ENCODE measurements at regions not wholly inside any gene's neighbourhood (a gene's known extent, or its start where the extent isn't known, plus 50 kb on each side); places are given as distances from the start of the nearest gene placed in this dataset.

DNA sequence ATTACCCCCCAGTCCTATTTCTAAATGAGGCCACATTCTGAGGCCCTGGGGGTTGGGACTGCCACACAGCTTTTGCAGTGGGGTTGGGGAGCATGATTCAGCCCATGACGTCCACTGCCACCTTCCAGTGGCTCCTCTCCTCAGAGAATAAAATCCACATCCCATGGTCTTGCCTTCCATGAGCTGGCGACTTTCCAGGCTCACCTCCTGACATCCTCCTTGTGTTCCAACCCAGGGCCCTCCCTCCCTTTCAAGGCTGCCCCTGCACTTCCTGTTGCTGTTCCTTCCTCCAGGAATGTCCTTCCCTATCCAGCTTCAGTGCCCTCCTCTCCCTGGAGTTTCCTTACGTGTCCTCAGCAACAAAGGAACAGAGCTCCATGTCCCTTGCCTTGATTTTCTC is 187.3 kb upstream of the ID2 start (continued):
- TF ChIP-seq, protein P1, sequence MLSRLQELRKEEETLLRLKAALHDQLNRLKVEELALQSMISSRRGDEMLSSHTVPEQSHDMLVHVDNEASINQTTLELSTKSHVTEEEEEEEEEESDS (CRISPR knock-in tag; IDR thresholded peaks at IDR 0.05), result no peak
- TF ChIP-seq, protein P2, sequence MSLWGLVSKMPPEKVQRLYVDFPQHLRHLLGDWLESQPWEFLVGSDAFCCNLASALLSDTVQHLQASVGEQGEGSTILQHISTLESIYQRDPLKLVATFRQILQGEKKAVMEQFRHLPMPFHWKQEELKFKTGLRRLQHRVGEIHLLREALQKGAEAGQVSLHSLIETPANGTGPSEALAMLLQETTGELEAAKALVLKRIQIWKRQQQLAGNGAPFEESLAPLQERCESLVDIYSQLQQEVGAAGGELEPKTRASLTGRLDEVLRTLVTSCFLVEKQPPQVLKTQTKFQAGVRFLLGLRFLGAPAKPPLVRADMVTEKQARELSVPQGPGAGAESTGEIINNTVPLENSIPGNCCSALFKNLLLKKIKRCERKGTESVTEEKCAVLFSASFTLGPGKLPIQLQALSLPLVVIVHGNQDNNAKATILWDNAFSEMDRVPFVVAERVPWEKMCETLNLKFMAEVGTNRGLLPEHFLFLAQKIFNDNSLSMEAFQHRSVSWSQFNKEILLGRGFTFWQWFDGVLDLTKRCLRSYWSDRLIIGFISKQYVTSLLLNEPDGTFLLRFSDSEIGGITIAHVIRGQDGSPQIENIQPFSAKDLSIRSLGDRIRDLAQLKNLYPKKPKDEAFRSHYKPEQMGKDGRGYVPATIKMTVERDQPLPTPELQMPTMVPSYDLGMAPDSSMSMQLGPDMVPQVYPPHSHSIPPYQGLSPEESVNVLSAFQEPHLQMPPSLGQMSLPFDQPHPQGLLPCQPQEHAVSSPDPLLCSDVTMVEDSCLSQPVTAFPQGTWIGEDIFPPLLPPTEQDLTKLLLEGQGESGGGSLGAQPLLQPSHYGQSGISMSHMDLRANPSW (CRISPR knock-in tag; IDR thresholded peaks at IDR 0.05), result no peak
- TF ChIP-seq, protein P3, sequence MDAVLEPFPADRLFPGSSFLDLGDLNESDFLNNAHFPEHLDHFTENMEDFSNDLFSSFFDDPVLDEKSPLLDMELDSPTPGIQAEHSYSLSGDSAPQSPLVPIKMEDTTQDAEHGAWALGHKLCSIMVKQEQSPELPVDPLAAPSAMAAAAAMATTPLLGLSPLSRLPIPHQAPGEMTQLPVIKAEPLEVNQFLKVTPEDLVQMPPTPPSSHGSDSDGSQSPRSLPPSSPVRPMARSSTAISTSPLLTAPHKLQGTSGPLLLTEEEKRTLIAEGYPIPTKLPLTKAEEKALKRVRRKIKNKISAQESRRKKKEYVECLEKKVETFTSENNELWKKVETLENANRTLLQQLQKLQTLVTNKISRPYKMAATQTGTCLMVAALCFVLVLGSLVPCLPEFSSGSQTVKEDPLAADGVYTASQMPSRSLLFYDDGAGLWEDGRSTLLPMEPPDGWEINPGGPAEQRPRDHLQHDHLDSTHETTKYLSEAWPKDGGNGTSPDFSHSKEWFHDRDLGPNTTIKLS (IDR thresholded peaks at IDR 0.05; ENCODE audit: borderline replicate concordance, low read depth), result no peak

DNA sequence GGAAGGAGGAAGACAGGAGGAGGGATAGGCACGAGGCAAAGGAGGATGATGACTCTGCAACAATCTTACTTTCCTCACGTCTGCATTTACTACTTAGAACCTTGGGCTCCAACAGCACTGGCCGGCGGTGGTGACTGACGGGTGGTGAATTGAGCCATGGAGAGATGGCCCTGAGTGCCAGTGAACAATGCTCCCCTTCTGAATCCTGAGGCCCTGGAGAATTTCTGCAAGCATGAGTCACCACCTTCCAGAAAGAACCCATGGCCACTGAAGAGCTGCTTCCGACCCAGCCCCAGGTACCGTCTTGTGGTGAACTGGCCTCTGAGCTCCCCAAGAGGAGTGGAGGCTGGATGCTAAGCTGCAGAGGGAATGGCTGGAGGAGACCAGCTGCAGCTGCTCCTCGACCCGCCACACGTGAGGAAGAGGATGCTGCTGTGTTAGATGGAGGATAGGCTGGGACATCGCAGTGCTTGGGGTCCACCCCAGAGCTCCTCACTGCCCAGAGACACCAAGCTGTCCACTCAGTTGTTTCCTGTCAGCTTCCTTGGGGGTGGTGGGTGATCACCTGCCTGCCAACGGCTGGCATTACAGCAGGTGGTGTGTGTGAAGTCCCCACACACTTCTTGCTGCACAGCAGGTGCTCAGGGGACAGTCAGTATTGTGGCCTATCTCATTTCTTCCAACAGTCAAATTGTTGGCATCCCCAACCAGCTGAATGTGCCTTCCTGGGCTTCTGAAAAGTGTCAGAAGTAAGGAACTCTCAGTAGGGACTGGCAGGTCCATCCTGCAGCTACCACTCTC is 186.5 kb upstream of the ID2 start:
- Histone ChIP-seq H3K4me3 (no peak overlapping the region), H3K27ac (ENCODE audit: extremely low read depth, low read depth, low read length) (no peak overlapping the region), H3K36me3 (ENCODE audit: control insufficient read depth, insufficient read depth, low read length) (no peaks in the 10 kb centered on the region), H3K27me3 (ENCODE audit: control insufficient read depth in 2 of 2, insufficient read depth in 2 of 2, low read length in 2 of 2) (peaks cover 31 to 77% of the 10 kb centered on the region in 2 experiments), H3K4me1 (replicated peaks in 1 of 2; ENCODE audit: control insufficient read depth in 2 of 2, insufficient read depth in 2 of 2, low read length in 2 of 2) (peaks cover 0 to 3% of the 10 kb centered on the region in 2 experiments; a peak in 1 of 5 replicates), H3K9me3 (replicated peaks; ENCODE audit: control insufficient read depth, insufficient read depth, low read depth, low read length) (no peaks in the 10 kb centered on the region), H2AFZ (ENCODE audit: low read depth, low read length) (no peak overlapping the region), H3K9me1 (ENCODE audit: control insufficient read depth, insufficient read depth, low read length) (no peaks in the 10 kb centered on the region), H4K20me1 (replicated peaks; ENCODE audit: control insufficient read depth, insufficient read depth, low read length) (peaks cover 4% of the 10 kb centered on the region; the same call in 1 of the 2 replicates), H3K9ac (ENCODE audit: insufficient read depth in 1 of 2, low read depth in 2 of 2, low read length in 2 of 2) (no peak overlapping the region), H3K79me2 (ENCODE audit: control insufficient read depth, insufficient read depth, low read length) (no peaks in the 10 kb centered on the region), H3K4me2 (ENCODE audit: insufficient read depth, low read length) (no peak overlapping the region)
- FAIRE-seq, result no peak
- WGBS (ENCODE audit: insufficient coverage, low coverage, missing lambda C conversion rate), result under 1% methylated on average over 12 of the region's 12 CpGs
- TF ChIP-seq SMARCE1 (IDR thresholded peaks at IDR 0.05) (no peak), MAFG (tag; conservative IDR thresholded peaks at IDR 0.05) (peak; percentile 32; the same call in 1 of the 2 replicates), NFE2 (IDR thresholded peaks at IDR 0.05; ENCODE audit: low read depth) (0 out of 2 replicates have a peak, but pooled peaks have one; percentile 5)
- DNase-seq (ENCODE audit: extremely low read depth in 1 of 4, low spot score in 3 of 4), result no peak
- ChIA-PET CTCF (ENCODE audit: low intra/inter-chr PET ratio) (no interaction called here), POLR2A (interaction anchor here (0.7 to 1.8 kb wide), 2 partner anchors 18 to 25 kb away, joined by 3 to 5 read pairs; no protein-coding TSS in a partner anchor)
- in situ Hi-C loops (cut with MboI) (no loop called here), intact Hi-C loops (cut with micrococcal nuclease) (no loop called here)
- BruUV-seq (replicated peaks), result no TSS peak
- ATAC-seq, result no peak; the same call in 2 of the 3 replicates

Measured in K562 (cell line).